CD1c-positive myeloid dendritic cell (primary cell): ENCODE measurements at regions not wholly inside any gene's neighbourhood (a gene's known extent, or its start where the extent isn't known, plus 50 kb on each side); places are given as distances from the start of the nearest gene placed in this dataset.
"Not testable (repeated sequence)": the region's sequence is repeated elsewhere in the genome, so short reads cannot be mapped to it uniquely, and the experiment has no call there.

ENCODE experiments used
- DNase-seq: peaks from one replicate; pipeline ENCODE4 v3.0.0-alpha.2; 2016; ENCODE audit errors: extremely low spot score

DNA sequence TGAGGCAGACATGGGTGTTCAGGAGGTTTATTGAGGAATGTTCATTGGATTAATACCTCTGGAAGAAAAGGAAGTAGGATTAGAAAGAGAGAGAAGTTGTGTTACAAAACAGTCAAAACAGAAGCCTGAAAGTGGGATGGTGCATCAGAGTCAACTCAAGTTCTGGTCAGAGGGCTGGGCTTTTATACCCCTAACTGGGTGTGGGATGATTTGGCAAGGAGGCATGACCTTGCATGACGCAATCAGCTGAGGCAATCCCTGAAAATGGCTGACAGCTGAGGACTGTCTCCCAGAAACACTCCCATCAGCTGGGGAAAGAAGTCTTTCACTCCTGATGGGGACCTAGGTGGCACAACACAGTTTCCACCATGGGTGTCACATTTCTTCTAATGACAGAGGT is 818.2 kb downstream of the SATB2 start:
- DNase-seq = no peak

DNA sequence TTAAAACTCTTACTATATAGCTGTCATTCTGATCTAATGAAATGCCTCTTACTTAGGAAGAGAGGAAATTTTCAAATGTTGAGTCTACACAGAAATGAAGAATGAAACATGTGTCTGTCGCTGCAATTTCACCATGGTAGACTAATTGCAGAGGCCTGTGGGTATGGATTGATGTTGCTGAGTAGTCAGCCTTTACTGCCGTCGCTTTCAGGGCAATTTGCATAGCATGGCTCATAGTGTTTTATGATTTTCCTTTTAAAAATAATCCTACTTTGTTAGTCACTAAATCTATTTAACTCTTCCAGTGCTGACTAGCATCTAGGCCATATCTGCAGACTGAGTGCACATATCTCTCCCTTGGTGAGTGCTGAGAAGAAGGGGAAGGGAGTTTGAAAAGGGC is 819.2 kb downstream of the SATB2 start:
- no peak for DNase-seq

DNA sequence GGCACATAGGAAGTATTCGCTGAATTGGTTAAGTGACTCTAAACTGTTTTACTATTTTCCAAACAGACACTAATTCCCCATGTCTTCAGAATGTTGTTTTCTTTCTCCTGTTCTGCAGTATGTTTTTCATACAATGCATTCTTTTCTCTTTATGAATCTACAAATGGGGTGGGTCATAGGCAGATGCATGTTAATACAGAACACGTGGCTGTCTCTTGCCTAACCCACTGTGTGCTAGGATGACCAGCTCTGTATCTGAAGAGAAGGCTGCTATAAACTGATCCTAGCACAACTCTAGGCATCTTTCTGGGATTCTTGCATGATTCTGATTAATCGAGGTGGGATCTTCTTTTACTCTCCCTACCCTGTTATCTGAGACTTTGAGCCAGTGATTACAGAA is 826.0 kb downstream of the PLCL1 start:
- no peak for DNase-seq

DNA sequence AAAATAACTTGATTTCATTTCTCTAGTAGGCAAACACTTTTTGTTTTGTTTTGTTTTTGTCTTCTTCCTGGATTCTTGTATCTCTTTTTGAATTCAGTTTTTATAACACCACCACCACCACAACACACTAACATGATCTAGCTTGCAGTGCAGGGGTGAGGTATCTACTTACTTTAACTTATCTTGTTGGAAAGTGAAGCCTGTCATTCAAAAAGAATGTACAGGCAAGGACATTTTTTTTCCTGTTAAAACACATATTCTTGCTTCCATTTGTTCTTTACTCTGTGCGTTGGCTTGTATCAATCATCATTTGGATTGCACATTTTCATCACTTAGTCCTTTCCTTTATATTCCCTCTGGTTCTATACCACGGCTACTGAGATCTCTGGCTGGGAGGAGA is 824.2 kb downstream of the PLCL1 start:
- DNase-seq = no peak

DNA sequence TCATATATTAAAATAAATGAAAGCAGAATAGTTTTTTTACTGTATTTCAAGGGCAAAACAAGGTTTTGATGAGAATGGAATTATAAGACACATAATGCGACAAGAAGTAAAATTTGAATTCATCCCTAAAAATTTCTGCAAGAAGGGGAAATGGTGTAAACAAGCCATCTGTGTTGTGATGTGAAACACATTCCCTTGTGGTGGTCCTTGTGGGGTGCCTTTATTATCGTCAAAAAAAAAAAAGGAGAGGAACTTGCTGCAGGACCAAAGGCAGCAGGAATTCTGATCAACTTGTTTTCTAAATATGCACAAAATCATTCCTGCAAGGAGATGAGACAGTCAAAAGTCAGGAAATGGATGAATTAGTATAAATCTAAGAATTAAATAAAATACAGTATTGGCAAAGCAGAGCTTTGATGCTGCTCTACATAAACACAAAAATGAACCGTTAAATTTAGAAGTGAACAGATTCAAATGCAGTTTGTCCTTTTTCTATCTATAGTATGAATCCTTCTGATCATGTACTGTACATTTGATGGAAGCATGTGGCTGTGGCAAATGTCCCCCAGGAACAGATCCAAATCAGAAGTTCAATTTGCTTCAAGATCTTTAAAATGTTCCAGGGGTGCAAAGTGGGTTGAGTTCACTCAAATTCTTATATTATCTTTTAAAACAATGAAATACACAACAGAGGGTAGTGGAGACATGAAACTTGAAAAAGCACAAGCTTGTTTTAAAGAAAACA is 818.8 kb downstream of the PLCL1 start:
- no peak for DNase-seq

DNA sequence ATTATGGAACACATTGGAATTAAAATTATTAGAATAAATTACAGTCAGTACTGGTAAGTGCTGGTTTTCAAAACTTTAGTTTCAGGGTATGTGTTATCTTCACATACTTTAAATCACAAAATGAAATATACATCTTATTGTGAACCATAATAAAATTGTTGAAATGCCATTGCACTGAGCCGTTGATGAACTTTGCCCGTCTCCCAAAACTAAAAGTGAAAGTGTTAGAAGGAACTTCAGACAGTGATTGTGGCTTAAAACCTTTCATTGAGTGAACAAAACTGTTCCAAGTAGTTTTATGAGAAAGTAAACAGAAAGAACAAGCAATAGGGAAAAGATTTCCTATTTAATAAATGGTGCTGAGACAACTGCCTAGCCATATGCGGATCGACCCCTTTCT is 811.6 kb downstream of the PLCL1 start:
- DNase-seq = no peak

DNA sequence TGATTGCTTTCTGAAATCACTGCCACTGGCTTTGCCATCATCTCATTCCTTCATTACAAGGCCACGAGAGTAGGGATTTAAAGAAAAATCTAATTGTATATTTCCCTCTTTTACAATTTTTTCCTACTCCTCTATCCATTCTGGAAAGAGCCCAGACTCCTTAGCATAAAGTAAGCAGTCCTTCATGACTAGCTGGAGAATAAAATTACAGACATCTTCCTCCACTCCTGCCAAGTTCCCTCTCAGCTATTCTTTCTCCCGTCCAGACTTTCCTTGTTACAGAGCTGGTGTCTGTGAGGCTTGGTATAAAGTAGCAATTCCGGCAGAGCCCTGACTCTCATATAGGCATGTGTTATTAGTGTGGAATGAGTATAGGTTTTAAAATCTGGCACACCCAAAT is 806.8 kb downstream of the PLCL1 start:
- no peak for DNase-seq

DNA sequence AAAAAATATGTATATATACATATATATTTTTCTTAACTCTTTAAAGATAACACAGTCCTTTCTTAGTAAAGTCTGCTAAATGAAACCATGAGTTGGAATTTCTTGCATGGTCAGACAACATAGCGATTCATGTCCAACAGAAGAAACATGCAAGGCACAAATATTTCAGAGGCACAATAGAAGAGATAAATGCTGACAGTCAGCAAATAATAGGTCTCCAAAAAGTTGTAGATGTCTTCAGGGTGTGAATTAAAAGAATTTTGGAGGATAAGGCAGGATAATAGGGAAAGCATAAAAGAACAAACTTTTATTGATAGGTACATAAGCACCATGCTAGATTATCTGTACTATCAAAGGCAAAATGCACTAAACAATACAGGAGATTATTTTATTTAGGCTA is 800.2 kb downstream of the PLCL1 start:
- no peak for DNase-seq

DNA sequence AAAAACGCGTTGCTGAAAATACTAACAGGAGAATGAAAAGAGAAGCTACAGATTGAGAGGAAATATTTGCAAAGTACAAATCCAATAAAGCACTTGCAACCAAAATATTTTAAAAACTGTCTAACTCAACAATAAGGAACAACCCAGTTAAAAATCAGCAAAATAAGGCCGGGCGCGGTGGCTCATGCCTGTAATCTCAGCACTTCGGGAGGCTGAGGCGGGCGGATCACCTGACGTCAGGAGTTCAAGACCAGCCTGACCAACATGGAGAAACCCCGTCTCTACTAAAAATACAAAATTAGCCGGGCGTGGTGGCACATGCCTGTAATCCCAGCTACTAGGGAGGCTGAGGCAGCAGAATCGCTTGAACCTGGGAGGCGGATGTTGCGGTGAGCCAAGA is 798.6 kb downstream of the PLCL1 start:
- not testable (repeated sequence) for DNase-seq

DNA sequence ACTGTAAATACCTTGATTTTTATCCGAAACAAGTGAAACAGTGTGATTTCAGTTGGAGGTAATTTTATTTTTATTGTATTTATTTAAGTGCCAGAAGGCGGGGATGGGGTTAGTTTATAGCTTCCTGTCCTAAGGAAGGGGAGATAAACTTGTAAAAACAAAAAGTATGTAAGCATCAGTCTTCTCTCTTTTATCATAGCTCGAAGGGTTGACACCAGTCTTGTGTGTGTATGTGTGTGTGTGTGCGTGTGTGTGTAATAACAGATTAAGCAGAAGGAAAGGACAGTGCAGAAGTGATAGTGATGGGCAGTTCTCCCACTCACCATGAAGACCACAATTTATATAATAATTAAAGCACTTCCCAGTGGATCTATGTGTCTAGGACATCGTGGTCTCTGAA is 793.3 kb downstream of the PLCL1 start:
- no peak for DNase-seq

DNA sequence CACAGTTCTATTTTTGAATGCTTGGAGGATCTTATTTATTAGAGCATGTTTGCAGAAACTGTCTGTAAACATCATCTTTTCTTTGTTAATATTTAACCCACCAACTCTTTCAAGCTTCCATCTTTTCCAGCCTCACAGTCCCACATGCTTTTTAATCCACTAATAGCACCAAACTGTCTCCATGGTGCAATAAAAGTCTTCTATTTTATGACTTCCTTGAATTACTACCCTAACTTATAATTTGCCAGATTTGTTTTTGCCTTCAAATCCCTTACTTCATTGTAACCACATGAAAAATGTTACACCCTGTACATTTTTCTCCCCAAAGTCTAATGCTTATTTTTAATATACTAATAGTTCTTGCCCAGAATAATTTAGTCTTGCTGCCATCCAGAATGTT is 792.6 kb downstream of the PLCL1 start:
- DNase-seq = no peak

DNA sequence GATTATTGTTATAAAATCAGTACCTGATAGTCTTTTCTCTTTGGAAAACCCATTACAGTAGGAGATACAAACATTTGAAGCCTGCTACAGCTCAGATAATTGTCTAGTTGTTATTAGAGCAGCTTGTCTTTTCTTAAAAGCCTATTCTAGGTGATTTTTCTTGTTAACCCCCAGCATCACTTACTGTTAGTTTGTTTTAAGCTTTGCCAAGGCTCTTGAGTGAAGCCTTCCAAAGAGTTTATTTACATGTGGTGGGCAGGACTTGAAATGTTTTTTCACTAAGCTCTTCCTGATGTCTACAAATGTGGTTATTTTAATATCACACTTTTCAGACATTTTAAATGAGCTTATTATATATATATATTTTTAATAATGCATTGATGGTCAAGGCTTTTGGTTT is 791.3 kb downstream of the PLCL1 start:
- no peak for DNase-seq

DNA sequence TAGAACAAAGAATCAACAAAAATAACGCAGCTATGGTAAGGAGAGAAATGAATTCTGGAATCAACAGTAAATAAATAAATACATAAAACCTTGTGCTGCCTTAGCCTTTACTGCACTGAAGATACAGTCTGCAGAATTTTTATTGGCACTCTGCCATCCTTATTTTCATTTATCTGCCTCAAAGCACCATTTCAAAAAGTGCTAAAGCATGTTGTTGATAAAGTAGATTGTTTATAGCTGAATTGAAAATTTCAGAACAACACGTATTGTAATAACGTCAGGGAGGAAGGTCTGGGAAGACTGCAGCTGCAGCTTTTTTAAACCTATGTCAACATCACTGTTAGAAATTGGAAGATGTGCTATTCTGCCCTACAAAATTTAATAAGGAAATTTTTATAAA is 787.2 kb downstream of the PLCL1 start:
- no peak for DNase-seq

DNA sequence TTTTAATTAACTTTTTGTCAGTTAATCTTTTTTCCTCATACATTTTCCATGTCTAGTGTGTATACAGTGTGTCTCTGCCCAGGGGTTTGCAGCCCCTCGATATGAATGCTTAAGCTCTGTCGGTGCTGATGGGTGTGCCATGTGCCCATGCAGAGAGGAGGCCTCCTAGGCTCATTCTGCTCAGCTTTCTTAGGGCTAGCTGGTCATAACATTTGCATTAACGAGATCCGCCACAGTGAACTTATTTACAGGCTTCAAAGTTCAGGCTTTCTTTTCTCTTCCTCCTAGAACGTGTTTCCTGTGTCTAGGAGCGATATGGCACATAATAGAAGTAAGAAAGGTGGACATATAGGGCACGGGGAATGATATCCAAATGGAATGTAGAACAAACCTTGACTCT is 783.3 kb downstream of the PLCL1 start:
- DNase-seq = no peak

DNA sequence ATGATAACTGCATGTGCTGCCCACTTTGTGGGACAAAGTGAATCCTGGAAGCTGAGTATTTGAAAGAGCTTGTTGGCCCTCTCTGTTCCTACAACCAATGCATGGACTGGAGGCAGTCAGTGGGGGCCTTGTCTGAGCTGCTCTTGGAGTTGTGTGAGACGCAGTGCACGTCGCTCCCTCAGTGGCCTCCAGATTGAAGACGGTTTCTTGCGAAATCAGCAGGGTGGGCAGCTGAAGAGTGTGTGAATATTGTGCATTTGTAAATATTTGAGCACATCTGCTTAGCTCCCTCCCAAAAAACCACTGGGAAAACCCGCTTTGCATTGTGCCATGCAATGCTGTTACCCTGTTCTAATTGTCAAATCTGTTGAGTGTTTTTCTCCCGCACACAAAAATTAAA is 782.8 kb downstream of the PLCL1 start:
- DNase-seq = no peak

DNA sequence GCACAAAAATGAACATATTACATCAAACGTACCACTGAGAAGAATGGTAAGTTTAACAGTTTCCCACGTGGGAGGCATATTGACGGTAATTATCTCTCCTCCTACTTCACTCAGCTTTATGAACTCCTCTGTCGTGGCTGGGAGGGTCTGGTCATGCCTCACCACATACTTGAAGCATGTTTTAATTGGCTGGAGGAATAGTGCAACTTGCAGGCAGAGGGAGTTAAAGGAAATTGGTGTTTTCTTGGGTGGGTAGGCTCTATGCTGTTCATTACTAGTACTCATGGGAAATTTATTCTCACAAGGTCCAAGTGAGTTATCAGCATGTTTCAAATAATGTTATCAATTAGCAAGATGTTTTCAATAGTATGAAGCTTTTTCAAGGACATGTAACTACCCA is 767.0 kb downstream of the PLCL1 start:
- no peak for DNase-seq

DNA sequence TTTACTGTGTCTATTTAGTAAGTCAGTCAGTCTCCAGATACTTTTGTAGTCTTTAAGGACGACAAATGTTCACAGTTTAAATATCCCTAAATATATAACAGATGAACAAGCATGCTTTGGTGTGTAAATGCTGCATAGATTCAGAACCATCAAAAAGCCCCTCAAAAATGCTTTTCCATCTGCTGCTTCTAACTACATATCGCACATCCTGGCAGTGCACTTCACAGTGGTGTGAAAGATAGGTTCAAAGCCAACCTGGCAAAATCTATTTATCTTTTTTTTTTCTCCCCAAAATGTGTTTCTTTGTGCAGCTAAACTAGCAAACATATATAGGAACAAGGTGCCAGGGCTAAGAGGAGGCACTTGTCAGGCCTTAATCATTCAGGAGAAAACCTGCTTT is 753.8 kb downstream of the PLCL1 start:
- no peak for DNase-seq

DNA sequence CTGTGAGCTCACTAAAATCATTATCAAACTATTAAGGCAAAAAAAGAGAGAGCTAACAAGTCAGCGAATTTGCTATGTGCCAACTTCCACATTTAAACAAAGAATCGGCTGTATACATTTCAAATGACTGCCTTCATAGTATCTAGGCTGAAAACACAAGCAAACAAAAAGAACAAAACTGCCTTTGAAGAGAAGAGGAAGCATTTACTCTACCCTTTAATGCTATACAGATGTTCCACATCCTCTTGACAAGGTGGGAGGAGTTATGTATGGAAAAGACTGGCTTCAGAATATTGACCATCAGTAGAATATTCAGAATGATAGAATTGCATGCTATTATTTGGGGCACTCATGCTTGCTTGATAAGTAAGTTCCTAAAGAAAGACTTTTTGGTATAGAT is 741.7 kb downstream of the PLCL1 start:
- DNase-seq = no peak

DNA sequence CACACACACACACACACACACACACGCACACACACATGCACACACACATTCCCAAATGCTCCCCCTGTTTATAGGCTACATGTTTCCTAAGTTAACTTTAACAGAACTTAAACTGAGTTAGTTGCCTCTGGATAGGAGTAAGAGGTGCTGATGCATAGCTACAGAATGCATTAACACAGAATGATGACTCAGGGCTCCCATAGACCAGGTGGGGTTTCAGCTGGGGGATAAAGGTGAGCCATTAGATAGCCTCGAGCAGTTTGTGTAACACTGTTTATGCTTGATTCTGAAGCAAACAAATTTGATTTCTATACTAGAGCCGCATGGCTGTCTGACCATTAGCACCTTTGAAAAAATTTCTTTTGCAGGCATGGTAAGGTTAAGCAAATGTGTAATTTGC is 741.0 kb downstream of the PLCL1 start:
- DNase-seq = no peak

DNA sequence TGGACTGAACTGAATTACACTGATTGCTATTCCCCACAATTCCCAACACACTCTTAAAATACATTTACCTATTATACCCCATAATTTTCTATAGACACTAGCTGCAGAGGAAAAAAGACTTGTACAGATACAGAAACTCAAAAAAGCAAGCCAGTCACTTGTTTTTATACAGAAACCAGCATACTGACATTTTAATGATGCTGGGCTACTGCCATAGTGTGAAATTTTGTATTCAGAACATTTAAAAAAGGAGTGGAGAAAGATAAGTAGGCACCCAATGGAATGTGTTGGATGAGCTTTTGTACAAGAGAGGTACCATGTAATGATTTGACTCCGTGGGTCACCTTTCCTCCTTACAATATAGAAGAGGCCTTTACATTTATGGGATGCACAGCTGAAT is 740.1 kb downstream of the PLCL1 start:
- DNase-seq = no peak

DNA sequence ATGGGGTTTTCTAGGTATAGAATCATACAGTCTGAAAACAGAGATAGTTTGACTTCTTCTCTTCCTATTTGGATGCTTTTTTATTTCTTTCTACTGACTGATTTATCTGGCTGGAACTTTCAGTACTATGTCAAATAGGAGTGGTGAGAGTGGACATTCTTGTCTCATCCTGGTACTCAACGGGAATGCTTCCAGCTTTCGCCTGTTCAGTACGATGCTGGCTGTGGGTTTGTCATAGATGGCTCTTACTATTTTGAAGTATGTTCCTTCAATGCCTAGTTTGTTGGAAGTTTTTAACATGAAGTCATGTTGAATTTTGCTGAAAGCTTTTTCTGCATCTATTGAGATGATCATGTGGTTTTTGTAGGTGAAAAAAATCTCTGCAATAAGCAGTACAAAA is 730.4 kb downstream of the PLCL1 start:
- no peak for DNase-seq

DNA sequence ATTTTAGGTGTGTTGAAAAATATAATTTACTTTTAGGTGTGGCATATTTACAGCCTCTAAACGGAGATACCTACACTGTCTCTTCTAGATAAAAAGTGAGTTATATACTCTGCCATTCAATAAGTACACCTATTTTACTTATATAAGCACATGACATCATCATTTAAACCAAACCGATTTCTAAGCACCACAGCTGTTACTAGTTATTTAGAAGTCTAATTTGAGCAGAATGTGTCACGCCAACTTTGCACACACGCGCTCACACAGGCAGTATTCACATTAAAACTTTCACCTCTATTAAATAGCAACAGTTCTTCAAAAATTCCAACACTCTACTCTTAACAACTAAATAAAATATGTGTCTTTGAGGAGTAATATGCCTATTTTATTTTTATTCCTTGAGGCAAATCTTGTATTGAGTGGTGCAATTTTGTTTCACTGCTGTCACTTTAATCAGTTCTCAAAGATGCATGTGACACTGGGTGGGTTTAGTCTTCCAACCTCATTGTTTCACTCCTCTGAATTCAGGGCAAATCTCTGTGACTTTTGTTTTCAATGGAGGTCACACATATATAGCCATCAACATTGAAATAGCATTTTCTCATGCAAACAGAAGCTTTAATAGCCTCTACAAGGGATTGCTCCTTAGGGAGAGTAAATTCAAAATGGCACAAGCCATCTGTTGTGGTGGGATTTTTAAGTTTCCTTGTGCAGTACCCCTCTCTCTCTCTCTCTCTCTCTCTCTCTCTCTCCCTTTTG is 721.0 kb downstream of the PLCL1 start:
- no peak for DNase-seq

DNA sequence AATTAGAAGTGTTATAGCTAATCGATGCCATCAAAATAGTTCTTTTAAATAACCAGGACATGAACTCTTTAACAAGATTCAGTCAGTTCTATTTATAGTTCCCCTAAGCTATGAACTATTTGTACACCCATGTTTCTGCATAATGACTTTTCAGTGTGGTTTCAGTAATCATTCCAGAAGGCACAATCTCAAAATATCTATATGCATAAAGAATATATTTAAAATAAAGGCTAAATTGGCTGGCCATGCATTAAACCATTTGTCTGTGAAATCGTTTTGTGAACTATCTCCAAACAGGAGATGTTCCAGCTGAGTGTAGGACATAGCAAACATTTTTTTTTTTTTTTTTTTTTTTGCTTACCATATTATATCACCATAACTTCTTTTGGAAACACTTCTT is 719.3 kb downstream of the PLCL1 start:
- DNase-seq = no peak

DNA sequence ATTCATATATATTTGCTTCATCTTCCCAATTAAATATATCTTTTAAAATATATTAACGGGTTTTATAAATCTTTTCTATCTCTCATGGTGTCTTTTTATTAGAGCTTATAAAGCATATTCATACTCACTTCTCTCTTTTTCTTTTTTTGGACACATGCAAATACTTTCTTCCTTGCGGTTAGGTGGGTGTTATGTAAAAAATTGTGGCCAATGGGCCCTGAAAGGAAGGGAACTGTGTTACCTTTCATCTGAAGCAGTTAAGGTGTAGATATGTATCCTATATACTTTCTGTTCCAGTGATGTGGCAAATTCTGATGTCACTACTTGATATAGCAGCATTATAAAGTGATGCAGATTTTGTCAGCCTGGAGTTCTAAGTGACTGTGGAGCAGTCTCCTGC is 714.5 kb downstream of the PLCL1 start:
- no peak for DNase-seq
